Suppressor macrophage treated with lipopolysaccharide for 4 hours (primary cell): ENCODE measurements at regions not wholly inside any gene's neighbourhood (a gene's known extent, or its start where the extent isn't known, plus 50 kb on each side); places are given as distances from the start of the nearest gene placed in this dataset.
"Not testable (repeated sequence)": the region's sequence is repeated elsewhere in the genome, so short reads cannot be mapped to it uniquely, and the experiment has no call there.

Experiments used
- DNase-seq: peaks from one replicate; pipeline ENCODE4 v3.0.0-alpha.2; 2020

DNA sequence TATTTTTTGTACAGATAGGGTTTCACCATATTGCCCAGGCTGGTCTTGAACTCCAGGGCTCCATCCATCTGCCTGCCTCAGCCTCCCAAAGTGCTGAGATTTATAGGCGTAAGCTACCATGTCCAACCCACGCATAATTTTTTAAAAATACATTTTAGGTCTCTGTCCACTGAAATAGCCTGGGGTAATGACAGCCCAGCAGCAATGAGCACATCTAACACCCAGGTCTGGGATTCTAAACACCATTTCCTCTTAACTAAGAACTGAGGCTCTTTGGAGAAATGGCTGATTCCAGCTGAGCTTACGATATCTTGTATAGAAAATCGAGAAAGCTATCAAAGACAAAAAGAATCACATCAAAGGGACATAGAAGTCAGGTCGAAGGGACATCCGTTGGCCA, 245.3 kb downstream of the PARN start:
- DNase-seq = no peak

DNA sequence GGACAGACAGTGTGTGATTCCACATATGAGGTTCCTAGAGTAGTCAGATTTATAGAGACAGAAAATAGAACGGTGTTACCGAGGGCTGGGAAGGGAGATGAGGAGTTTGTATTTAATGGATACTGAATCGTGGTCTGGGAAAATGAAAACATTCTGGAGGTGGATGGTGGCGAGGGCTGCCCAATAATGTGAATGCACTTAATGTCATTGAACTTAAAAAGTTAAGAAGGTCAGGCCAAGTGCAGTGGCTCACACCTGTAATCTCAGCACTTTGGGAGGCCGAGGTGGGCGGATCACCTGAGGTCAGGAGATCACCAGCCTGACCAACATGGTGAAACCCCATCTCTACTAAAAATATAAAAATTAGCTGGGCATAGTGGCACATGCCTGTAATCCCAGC, 246.2 kb downstream of the PARN start:
- not testable (repeated sequence) for DNase-seq

DNA sequence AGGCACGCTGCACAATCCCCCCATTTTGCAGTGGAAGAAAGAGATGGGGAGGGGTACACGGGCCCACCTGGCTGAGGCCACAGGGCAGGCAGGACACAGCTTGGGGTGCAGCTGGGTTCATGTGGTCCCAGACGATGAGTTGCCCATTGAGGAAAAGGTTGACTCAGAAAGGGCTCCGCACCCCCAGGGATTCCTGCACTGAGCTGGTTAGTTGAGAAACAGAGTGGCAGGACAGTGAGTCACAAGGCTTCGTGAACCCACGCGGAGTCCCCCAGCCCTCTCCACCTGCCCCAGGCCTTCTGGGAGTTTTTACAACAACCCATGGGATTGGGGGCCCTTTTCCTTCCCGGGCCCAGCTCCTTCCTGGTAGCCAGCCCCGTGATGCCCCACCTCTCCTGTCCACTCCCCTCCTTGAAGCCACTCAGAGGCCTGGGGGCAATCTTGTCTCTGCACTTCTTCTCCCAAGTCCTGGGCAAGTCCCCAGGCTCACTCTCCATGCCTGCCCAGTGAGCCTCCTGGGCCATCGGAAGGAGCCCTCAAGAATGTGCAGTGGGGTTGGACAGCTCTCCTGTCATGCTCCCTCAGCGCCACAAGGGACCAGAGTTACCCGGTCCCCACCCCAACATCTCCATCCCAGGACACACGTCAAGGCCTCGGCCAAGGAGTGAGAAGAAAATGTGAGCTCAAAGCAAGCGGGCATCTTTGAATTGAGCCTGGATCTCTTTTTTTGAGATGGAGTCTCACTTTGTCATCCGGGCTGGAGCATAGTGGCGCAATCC, 251.2 kb downstream of the PARN start:
- DNase-seq = no peak

DNA sequence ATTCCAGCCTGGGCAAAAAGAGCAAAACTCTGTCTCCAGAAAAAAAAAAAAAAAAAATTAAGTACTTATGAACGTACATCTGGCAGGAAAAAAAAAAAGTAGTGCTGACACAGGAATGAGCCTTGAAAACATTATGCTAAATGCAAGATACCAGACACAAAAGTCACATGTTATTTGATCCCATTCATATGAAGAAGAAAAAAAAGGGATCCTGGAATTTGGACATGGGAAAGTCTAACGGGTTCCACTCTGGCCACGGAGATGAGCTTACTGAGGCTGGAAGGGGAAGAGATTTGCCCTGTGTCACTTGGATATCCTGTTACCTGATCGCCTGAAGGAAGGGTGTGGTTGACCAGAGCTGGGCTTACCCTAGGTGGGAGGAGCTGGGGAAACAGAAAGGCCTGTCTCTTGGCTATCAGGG, 251.9 kb downstream of the PARN start:
- no peak for DNase-seq

DNA sequence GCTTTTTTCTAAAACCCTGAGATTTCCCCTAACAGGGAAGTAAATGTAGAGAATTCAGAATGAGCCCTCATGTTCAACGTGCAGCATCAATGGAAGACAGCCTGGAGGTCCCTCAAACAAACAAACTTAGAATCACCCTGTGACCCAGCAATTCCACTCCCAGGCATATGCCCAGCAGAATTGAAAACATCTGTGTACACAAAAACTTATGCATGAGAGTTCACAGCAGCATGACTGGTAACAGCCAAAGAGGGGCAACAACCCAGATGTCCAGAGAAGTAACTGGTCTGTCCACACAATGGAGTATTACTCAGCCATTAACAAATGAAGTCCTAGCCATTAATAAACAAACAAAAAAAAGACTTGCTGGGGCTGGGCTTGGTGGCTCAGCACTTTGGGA, 252.7 kb downstream of the PARN start:
- DNase-seq = no peak

DNA sequence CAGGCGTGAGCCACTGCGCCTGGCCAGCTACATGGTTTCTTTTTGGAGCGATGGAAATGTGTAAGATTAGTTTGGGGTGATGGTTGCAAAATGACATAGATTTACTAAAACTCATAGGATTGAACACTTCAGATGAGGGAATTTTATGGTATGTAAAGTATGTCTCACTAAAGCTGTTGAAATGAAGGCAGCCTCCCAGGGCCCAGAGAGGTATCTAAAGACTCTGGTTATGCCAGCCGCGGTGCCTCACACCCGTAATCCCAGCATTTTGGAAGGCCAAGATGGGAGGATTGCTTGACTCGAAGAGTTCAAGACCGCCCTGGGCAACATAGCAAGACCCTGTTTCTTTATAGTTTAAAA, 254.9 kb downstream of the PARN start:
- no peak for DNase-seq

DNA sequence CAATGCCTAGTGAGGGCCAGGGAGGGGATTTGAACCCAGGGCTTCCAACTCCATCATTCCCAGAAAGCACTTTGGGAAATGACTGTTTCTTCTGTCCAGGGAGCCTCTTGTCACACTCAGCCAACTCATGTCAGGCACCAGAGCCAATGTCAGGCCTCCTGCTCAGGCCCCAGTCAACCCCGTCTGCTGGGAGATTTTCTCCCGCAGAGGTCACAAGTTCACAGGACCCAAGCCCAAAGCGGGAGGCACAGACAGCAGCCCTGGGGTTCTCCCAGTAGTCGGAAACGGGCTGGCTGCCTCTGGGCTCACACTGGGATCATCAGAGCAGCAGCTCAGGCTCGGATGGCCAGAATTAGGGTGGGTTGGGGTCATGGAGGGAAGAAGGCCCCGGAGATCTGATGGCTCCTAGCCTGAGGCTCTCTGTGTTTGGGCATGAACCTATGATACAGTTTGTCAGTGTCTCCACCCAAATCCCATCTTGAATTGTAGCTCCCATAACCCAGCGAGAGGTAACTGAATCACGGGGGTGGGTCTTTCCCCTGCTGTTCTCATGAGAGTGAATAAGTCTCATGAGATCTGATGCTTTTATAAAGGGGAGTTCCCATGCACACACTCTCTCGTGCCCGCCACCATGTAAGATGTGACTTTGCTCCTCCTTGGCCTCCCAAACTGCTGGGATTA, 255.5 kb downstream of the PARN start:
- no peak for DNase-seq

DNA sequence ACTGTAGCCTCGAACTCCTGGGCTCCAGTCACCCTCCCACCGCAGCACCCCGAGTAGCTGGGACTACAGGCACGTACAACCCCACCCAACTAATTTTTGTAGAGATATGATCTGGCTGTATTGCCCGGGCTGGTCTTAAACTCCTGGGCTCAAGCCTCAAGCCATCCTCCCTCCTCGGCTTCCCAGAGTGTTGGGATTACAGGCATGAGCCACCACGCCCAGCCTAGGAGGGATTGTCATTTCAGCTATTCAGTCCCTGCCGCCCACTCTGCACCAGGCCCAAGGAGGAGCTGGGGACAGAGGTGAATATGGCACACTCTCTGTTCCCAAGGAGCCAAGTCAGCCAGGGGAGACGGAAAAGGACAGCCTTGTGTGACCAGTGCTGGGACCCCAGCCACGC, 256.2 kb downstream of the PARN start:
- no peak for DNase-seq

DNA sequence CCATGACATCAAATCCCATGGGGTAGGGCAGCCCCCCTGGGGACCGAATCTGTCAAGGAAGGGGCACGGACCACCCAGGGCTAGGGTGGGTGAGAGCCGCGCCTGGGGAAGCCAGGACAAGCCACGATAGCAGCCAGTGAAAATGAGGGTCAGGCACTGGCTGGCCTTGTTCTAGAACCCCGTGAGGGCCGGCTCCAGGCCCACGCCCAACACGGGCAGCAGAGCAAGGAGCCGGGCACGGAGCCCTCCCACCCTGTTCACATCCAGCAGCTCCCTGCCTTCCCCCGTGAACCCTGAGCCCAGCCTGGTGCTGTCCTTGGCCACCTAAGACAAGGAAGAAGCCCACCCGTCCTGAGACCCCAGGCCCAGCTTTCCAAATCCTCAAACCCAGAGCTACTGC, 256.7 kb downstream of the PARN start:
- no peak for DNase-seq

DNA sequence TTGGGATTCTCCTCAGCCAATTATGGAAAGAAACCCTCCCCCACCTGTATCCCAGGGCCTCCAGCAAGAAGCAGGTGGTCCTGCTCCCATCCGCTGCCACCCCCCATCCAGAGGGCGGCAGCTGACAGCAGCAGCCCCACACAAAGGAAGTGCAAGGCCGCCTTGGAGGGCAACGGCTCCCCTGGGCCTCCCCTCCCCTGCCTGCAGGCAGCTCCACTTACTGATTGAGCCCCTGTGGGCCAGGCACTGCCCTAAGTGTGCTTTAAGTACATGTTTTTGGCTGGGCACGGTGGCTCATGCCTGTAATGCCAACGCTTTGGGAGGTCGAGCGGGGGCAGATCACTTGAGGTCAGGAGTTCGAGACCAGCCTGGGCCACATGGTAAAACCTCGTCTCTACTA, 257.6 kb downstream of the PARN start:
- DNase-seq = no peak

DNA sequence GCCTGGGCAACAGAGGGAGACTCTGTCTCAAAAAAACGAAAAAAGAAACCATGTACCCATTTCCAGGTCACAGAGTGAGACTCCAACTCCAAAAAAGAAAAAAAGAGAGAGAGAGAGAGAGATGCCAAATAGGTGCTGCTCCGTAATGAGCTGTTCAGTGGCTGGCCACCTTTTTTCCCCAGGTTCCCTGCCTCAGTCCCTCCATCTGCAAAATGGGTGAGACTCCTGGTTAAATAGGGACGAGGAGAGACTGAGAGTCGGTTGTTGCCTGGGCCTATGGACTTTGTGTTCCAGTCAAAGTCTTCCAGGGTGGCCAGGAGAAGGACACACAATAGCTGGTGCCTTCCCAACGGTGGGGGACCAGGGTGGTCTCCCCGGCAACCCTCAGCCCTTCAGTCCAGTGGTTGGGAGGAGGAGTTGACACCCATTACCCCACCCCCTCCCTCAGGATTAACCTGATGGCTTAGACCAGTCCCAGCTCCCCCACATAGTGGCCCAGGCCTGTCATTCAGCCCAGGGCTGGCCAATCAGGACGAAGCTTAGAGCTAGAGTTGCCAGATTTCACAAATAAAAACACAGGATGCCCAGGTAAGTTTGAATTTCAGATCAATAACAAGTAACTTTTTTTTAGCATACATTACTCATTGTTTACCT, 258.2 kb downstream of the PARN start:
- no peak for DNase-seq

DNA sequence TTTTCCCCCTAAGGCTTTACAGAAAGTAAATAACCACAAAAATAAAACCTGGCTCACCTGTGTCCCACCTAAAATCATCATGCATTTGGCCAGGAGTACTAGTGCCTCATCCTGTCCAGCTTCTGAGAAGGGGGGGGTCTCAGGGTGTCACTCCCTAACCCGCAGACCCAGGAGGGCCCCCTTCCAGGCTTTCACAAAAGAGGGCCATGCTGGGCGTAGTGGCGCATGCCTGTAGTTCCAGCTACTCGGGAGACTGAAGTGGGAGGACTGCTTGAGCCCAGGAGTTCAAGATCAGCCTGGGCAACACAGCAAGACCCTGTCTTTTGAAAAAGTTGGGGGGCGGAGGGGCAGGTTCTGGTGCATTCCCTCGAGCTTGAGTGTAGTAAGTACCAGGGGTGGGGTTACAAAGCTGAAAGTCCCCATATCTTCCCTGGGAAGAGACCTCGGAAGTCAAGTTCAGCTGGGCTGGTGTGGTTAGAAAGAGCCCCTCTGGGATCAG, 259.3 kb downstream of the PARN start:
- DNase-seq = no peak

DNA sequence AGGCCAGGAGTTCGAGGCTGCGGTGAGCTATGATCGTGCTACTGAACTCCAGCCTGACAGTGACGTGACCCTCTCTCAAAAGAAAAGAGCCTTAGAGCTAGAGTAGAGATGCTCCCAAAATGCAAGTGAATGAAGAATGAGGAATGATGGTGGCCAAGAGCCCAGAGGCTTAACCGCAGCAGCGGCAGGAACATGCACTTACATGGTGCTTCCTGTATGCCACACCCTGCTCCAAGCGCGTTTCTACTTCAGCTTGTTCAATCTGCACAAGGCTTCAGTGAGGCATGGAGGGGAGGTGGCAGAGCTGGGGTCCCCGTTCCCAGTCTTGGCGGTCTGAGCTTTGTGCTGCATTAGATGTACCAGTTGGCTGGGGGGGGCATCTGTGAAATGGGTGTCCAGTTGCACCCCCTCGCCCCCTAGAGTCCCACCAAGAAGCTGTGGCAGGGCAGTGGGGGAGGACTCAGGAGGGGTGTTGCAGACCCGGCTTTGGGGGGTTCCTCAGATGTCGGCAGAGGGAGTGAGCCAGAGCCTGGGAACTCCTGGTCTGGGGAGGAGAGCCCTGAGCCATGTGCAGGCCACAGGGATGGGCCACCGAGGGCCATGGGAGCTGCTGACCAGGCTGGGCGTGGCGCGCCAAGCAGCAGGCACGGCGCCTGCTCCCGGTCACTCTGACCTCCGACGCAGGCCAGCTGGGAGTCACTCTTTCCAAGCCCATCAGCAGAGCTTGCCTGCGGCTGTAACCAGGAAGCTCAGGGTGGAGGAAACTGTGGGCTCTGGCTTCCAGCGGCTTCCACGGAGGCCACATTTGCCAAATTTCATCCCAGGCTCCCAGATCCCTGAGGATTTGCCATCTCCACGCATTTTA, 260.1 kb downstream of the PARN start:
- DNase-seq = no peak

DNA sequence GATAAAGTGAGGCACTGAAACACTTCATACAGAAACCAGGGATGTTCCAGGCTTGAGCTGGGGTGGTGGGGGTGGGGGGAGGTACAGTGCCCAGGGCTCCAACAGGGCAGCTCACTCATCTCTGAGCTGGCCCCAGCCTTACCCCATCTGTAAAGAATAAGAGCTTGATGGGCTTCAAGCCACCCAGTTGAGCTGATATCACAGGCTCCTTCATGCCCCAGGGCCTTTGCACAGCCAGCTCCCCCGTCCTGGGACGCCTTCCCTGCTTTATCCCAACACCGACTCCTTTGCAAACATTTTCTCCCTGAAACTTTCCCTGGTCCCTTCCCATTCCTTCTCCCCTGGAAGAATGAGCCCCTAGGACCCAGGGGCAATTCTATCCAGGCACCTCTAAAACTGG, 261.7 kb downstream of the PARN start:
- no peak for DNase-seq

DNA sequence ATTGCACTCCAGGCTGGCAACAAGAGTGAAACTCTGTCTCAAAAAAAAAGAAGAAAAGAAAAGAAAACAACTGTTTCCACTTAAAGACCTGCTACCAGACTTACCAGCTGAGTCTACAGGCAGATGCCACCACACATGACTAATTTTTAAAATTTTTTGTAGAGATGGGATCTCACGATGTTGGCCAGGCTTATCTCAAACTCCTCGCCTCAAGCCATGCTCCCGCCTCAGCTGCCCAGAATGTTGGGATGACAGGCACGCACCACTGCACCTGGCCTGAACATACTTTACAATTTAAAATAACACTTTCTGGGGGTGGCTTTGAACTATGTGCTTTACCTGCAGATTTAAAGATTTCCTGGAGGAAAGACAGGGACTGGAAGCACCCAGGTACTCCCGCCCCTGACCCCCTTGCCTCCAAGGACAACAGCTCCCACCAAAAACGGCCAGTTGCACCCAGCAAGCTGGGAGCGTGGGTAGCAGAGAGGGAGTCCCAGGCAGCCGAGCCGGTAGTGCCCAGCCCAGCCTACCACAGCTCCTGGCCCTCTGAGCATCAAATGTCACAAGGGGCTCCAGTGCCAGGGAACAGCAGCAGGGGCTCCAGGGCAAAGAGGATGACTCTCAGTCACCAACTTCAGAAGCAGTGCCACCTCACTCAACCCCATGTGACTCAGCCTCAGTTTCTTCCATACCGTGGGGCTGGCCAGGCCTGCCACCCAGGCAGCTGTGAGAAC, 262.9 kb downstream of the PARN start:
- no peak for DNase-seq

DNA sequence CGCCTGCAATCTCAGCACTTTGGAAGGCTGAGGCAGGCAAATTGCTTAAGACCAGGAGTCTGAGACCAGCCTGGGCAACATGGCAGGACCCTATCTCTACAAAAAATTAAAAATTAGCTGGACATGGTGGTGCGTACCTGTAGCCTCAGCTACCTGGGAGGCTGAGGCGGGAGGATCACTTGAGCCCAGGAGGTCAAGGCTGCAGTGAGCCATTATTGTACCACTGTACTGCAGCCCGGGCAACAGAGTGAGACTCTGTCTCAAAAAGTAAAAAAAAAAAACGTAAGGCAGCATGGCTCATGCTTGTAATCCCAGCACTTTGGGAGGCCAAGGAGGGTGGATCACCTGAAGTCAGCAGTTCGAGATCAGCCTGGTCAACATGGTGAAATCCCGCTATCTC, 263.6 kb downstream of the PARN start:
- DNase-seq = no peak

DNA sequence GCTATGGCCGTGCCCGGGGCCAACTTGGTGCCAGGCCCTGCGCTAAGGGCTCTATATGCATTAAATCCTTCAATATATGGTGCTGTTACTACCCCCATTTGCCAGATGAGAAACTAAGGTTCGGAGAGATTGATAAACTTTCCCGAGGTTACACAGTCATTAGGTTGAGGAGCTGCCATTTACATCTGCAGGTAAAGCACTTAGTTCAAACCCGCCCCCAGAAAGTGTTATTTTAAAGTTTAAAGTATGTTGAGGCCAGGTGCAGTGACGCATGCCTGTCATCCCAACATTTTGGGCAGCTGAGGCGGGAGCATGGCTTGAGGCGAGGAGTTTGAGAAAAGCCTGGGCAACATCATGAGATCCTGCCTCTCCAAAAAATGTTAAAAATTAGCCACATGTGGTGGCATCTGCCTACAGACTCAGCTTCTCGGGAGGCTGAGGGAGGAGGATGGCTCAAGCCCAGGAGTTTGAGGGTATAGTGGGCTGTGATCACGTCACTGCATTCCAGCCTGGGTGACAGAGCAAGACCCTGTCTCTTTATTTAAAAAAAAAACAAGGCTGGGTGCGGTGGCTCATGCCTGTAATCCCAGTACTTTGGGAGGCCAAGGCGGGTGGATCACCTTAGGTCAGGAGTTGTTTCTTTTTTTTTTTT, 264.7 kb downstream of the PARN start:
- DNase-seq = no peak

DNA sequence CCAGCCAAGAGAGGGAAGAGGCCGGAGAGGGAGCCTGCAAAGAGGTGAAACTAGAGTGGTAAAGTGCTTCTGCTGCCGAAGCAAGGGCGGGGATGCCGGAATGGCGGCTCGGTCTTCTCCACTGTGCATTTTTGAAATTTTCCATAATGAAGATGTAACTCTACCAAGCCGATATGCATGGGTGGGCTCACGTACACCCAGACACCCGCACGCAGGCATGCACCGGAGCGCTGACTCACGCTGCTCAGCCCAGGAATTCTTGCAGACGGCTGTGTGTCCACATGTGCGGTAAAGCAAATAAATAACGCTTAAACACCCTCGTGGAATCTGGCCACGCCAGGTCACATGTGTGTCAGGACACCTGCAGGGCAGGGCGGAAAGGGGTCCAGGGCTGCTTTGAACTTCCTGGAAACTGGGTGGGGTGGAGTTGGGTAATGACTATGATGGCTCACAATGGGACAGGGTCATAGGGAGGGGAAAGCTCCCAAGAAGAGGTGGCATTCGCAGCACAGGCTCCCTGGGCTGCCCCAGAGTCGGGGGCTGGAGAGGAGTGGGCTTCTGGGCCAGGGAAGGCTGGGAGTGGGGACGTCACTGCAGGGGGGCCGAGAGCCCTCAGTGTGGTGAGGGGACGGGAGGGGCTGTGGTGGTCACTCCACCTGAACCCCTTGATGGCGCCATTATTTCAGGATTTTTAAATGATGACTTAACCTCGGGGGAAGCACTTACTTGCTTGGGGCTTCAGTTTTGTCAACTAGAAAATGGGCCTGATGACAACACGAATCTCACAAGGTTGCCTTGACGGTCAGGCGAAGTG, 265.5 kb downstream of the PARN start:
- no peak for DNase-seq

DNA sequence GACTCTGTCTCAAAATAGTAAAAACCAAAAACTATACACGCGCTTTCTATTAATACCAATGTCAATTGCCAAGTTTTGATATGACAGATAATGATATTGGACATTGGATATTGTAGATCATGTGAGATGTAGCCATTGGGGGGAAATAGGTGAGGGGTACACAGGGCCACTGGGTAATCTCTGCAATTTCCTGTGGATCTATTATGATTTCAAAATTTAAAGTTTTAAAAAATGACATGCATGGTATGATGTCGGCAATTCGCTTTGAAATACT, 266.0 kb downstream of the PARN start:
- no peak for DNase-seq

DNA sequence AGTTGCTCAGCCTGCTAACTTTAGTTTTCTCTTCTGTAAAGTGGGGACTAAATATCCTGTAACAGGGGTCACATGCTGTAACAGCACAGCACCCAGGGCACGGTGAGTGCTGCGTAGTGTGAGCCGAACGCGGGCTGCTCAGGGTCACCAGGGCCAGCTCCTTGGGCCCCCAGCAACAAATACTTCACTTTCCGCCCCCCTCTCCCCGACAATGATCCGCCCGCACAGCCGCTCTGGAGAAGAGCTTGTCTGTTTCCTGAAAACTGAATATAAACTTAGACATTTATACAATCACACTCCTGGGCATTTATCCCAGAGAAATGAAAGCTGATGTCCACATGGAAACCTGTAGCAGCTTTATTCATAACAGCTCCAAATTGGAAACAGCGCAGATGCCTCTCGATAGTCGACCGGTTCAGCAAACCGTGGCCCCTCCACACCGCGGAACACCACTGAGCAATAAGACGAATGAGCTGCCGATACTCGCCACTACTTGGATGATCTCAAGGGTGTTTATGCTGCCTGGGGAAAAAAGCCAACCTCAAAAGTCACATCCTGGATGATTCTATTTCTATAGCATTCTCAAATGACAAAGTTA, 267.2 kb downstream of the PARN start:
- DNase-seq = no peak
